ENCODE measurements at regions not wholly inside any gene's neighbourhood (a gene's known extent, or its start where the extent isn't known, plus 50 kb on each side); places are given as distances from the start of the nearest gene placed in this dataset.
"Not testable (repeated sequence)": the region's sequence is repeated elsewhere in the genome, so short reads cannot be mapped to it uniquely, and the experiment has no call there.

DNA sequence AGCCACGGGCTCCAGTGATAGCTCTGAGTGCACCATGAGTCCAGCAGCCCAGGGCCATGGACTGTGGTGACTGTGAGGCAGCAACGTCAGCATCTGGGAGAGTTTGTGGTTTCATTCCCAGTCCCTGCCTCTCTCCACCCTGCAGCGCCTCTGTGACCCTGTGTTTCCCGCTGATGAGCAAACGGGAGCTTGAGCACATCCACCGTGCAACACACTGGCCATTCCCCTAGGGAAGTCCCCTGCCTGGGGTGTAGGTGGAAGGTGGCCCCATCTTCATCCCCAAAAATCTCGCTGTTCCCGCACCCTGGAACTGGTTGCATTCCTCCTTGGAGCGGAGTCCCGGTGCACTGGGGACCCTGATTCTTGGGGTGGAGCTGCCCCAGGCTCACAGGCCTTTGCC is 56.9 kb upstream of the SGMS1 start:
- TF ChIP-seq YY1, NRF1 (IDR thresholded peaks at IDR 0.05; ENCODE audit: low read depth, low read length): not testable (repeated sequence)
- TF ChIP-seq, protein P1, sequence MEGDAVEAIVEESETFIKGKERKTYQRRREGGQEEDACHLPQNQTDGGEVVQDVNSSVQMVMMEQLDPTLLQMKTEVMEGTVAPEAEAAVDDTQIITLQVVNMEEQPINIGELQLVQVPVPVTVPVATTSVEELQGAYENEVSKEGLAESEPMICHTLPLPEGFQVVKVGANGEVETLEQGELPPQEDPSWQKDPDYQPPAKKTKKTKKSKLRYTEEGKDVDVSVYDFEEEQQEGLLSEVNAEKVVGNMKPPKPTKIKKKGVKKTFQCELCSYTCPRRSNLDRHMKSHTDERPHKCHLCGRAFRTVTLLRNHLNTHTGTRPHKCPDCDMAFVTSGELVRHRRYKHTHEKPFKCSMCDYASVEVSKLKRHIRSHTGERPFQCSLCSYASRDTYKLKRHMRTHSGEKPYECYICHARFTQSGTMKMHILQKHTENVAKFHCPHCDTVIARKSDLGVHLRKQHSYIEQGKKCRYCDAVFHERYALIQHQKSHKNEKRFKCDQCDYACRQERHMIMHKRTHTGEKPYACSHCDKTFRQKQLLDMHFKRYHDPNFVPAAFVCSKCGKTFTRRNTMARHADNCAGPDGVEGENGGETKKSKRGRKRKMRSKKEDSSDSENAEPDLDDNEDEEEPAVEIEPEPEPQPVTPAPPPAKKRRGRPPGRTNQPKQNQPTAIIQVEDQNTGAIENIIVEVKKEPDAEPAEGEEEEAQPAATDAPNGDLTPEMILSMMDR (IDR thresholded peaks at IDR 0.05; ENCODE audit: control extremely low read depth in 1 of 3, insufficient read depth in 1 of 3, low read depth in 1 of 3, low read length in 3 of 3), result not testable (repeated sequence)
